GM23338 (cell line): ENCODE measurements at regions not wholly inside any gene's neighbourhood (a gene's known extent, or its start where the extent isn't known, plus 50 kb on each side); places are given as distances from the start of the nearest gene placed in this dataset.

Experiments
- CREB1 ChIP-seq: fragments of 250-450 bp; sonication (Bioruptor Pico); IDR thresholded peaks from 2 replicates; pipeline ENCODE4 v1.5.0; 2020; ENCODE audit warnings: low read depth, mild to moderate bottlenecking, moderate library complexity
- CTCF ChIP-seq, 2 experiments: fragments of 200-600 bp in 1 of 2; sonication (generic) in 1 of 2; conservative IDR thresholded peaks; 2 replicates each; pipeline versions ENCODE4 v1.5.1 to v1.6.1; 2016 to 2017; ENCODE audit warnings: antibody characterized with exemption in 2 of 2, low read depth in 2 of 2, mild to moderate bottlenecking in 2 of 2, moderate library complexity in 1 of 2
- ETS1 ChIP-seq: IDR thresholded peaks from 2 replicates; pipeline ENCODE4 v1.6.1; 2016; ENCODE audit warnings: antibody characterized with exemption
- EZH2 ChIP-seq: fragments of 200-600 bp; sonication (generic); IDR thresholded peaks from one replicate; pipeline ENCODE4 v1.8.0; 2017; ENCODE audit warnings: antibody characterized with exemption, mild to moderate bottlenecking, low read depth; ENCODE audit not compliant: unreplicated experiment
- EZH2phosphoT487 ChIP-seq: fragments of 200-600 bp; sonication (generic); IDR thresholded peaks from one replicate; pipeline ENCODE4 v1.8.1; 2018; ENCODE audit warnings: antibody characterized with exemption; ENCODE audit not compliant: unreplicated experiment
- JUNB ChIP-seq: IDR thresholded peaks from one replicate; pipeline ENCODE4 v1.6.1; 2016; ENCODE audit warnings: antibody characterized with exemption; ENCODE audit not compliant: unreplicated experiment
- POLR2AphosphoS5 ChIP-seq: IDR thresholded peaks from 2 replicates; pipeline ENCODE4 v1.6.1; 2016; ENCODE audit warnings: antibody characterized with exemption, low read depth
- REST ChIP-seq: IDR thresholded peaks from one replicate; pipeline ENCODE4 v1.6.1; 2018; ENCODE audit warnings: antibody characterized with exemption; ENCODE audit not compliant: unreplicated experiment
- STAT1 ChIP-seq: IDR thresholded peaks from one replicate; pipeline ENCODE4 v1.6.1; 2016; ENCODE audit warnings: antibody characterized with exemption; ENCODE audit not compliant: unreplicated experiment
- ZNF114 ChIP-seq: fragments of 250-450 bp; sonication (Bioruptor Pico); IDR thresholded peaks from 2 replicates; pipeline ENCODE4 v1.5.0; 2020; ENCODE audit warnings: mild to moderate bottlenecking, moderate library complexity
- ZNF331 ChIP-seq: fragments of 250-450 bp; sonication (Bioruptor Pico); IDR thresholded peaks from 2 replicates; pipeline ENCODE4 v1.5.0; 2020; ENCODE audit warnings: low read depth, mild to moderate bottlenecking, moderate library complexity
- ZNF462 ChIP-seq: fragments of 250-450 bp; sonication (Bioruptor Pico); IDR thresholded peaks from 2 replicates; pipeline ENCODE4 v1.5.0; 2020; ENCODE audit warnings: mild to moderate bottlenecking, moderate library complexity

GRCh38 chr17:69815406-69815805 lies 259.6 kb upstream of the KCNJ16 start:
- TF ChIP-seq CTCF (conservative IDR thresholded peaks at IDR 0.05; ENCODE audit: low read depth in 2 of 2) = no peak
- no peak for TF ChIP-seq EZH2
- no peak for TF ChIP-seq ZNF331 (CRISPR knock-in tag)
- no peak for TF ChIP-seq ETS1
- TF ChIP-seq POLR2AphosphoS5 = no peak
- no peak for TF ChIP-seq EZH2phosphoT487
- TF ChIP-seq REST = no peak
- no peak for TF ChIP-seq CREB1 (CRISPR knock-in tag)
- no peak for TF ChIP-seq ZNF462 (CRISPR knock-in tag)
- TF ChIP-seq STAT1 = no peak
- no peak for TF ChIP-seq JUNB
- no peak for TF ChIP-seq ZNF114 (CRISPR knock-in tag)
